Heart left ventricle (tissue), 16 donors: ENCODE measurements at regions not wholly inside any gene's neighbourhood (a gene's known extent, or its start where the extent isn't known, plus 50 kb on each side); places are given as distances from the start of the nearest gene placed in this dataset.

ENCODE experiments used
- ATAC-seq, 4 donors: fragments of 200-7000 bp; cut with Tn5 transposase; one replicate each; pipeline ENCODE4 v1.9.1; 2020 to 2022; ENCODE audit warnings: moderate library complexity in 4 of 4, mild to moderate bottlenecking in 3 of 4, moderate number of reproducible peaks in 1 of 4
- DNase-seq, 5 donors: peaks; one replicate each; pipeline ENCODE4 v3.0.0-alpha.2; 2020
- H3K27ac ChIP-seq, 12 donors: fragments of 200-600 bp; sonication (generic) in 4 of 12; one replicate each; pipeline versions ENCODE4 v1.5.0 to v1.8.0; 2016 to 2022; ENCODE audit warnings: mild to moderate bottlenecking in 2 of 12
- H3K27me3 ChIP-seq, 9 donors: fragments of 200-600 bp; sonication (generic) in 2 of 9; one replicate each; pipeline versions ENCODE4 v1.5.1 to v1.8.0; 2016 to 2022; ENCODE audit warnings: mild to moderate bottlenecking in 3 of 9
- H3K36me3 ChIP-seq, 9 donors: fragments of 200-600 bp; sonication (generic) in 2 of 9; one replicate each; pipeline versions ENCODE4 v1.5.0 to v1.8.0; 2018 to 2022; ENCODE audit warnings: mild to moderate bottlenecking in 2 of 9
- H3K4me1 ChIP-seq, 12 donors: fragments of 200-600 bp; sonication (generic) in 4 of 12; one replicate each; pipeline versions ENCODE4 v1.5.0 to v1.8.0; 2016 to 2022; ENCODE audit warnings: mild to moderate bottlenecking in 3 of 12
- H3K4me3 ChIP-seq, 12 donors: fragments of 200-600 bp; sonication (generic) in 4 of 12; one replicate each; pipeline versions ENCODE4 v1.5.0 to v1.8.0; 2017 to 2022; ENCODE audit warnings: mild to moderate bottlenecking in 9 of 12, moderate library complexity in 4 of 12
- H3K9me3 ChIP-seq, 12 donors: fragments of 200-600 bp; sonication (generic) in 4 of 12; one replicate each; pipeline versions ENCODE4 v1.5.0 to v1.8.0; 2016 to 2022; ENCODE audit warnings: mild to moderate bottlenecking in 1 of 12
- POLR2A ChIP-seq, 2 donors: fragments of 450-650 bp; IDR thresholded peaks; one replicate each; pipeline ENCODE4 v1.6.1; 2017; ENCODE audit warnings: antibody characterized with exemption in 2 of 2, mild to moderate bottlenecking in 2 of 2, moderate library complexity in 2 of 2
- WGBS, 4 donors: extraction: QIAGEN DNeasy Blood & Tissue Kit in 2 of 4; methylation state at CpG; one replicate each; pipeline versions ENCODE4 v1.1.5 to v1.1.7; 2013 to 2018; 5-methylcytosine and 5-hydroxymethylcytosine counted together
- intact Hi-C, 10 donors: fragments of 100-400 bp; cut with DNase I; formaldehyde crosslinking; loops; one replicate each; pipeline versions ENCODE4 v1.11.1 to v1.14.2; 2022
- TF ChIP-seq, protein P1 (sequence below), 12 donors: fragments of 200-600 bp; sonication (generic) in 4 of 12; IDR thresholded peaks; one replicate each; pipeline versions ENCODE4 v1.5.0 to v1.8.0; 2018 to 2022; ENCODE audit warnings: antibody characterized with exemption in 12 of 12, mild to moderate bottlenecking in 5 of 12
- donor health status: ischemic (EF 13 %, LVEDD 7.1; RV severe dilation, severe dysfunction).
- donor health status: healthy with polysubstance abuse.
- donor health status: DM: no; HTN: yes; CAD: no.
- donor health status: DM: no; HTN: no; CAD: no.
- donor health status: ischemic (EF 25% LVEDD 6.9; RV normal size, moderate dysfunction).
- donor health status: ischemic (EF 25% LVEDD 5.7; RV mildly dilated, moderate dysfunction).
- donor health status: healthy.
- donor health status: DM: yes; HTN: yes; CAD: no.
- donor health status: ischemic (EF 35%, LVEDD 5.7; RV mildly dilated, moderate dysfunction).
- donor health status: nonischemic (EF 11% LVEDD 7.7; RV severe dilation, severe dysfunction).
- donor health status: DM: yes; HTN: yes; CAD: no.
- donor health status: PGD.
- donor health status: ischemic (EF 29% LVEDD 5.4; RV normal size, mild dysfunction).
- donor health status: nonischemic (EF 23%, LVEDD 6.1; RV moderate dilation, normal function).

DNA sequence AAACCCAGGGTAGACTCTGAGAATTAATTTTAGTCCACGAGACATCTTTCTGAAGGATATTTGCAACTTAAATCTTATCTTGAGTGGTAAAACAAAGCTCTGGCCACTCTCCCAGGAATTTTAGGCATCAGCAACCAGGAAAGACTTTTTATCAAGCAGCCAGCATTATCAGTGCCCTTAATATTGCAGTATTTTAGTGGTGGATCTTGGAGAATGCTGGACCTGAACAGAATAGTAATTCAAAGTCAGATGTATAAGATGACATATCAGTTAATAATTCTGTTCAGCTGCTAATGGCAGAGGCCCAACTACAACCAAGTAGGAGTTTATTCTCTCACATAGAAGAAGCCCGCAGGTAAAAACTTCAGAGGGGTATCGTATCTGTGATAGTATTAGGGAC lies 59.0 kb upstream of the CRY1 start:
- ATAC-seq, result no peak
- 74 to 78% (median 76%) methylated on average over 3 of the region's 3 CpGs for WGBS, 4 donors
- Histone ChIP-seq H3K4me3 (no peak overlapping the region), H3K27ac (no peak overlapping the region), H3K4me1 (no peaks in the 10 kb centered on the region), H3K9me3 (peaks cover 0 to 5% (median 0%) of the 10 kb centered on the region in 12 donors), H3K36me3 (no peaks in the 10 kb centered on the region), H3K27me3 (peaks cover 0 to 20% (median 0%) of the 10 kb centered on the region in 9 donors)
- intact Hi-C loops, result no loop called here
- no peak for DNase-seq
- TF ChIP-seq POLR2A (IDR thresholded peaks at IDR 0.05), result no peak
- TF ChIP-seq, protein P1, sequence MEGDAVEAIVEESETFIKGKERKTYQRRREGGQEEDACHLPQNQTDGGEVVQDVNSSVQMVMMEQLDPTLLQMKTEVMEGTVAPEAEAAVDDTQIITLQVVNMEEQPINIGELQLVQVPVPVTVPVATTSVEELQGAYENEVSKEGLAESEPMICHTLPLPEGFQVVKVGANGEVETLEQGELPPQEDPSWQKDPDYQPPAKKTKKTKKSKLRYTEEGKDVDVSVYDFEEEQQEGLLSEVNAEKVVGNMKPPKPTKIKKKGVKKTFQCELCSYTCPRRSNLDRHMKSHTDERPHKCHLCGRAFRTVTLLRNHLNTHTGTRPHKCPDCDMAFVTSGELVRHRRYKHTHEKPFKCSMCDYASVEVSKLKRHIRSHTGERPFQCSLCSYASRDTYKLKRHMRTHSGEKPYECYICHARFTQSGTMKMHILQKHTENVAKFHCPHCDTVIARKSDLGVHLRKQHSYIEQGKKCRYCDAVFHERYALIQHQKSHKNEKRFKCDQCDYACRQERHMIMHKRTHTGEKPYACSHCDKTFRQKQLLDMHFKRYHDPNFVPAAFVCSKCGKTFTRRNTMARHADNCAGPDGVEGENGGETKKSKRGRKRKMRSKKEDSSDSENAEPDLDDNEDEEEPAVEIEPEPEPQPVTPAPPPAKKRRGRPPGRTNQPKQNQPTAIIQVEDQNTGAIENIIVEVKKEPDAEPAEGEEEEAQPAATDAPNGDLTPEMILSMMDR (IDR thresholded peaks at IDR 0.05), result no peak

DNA sequence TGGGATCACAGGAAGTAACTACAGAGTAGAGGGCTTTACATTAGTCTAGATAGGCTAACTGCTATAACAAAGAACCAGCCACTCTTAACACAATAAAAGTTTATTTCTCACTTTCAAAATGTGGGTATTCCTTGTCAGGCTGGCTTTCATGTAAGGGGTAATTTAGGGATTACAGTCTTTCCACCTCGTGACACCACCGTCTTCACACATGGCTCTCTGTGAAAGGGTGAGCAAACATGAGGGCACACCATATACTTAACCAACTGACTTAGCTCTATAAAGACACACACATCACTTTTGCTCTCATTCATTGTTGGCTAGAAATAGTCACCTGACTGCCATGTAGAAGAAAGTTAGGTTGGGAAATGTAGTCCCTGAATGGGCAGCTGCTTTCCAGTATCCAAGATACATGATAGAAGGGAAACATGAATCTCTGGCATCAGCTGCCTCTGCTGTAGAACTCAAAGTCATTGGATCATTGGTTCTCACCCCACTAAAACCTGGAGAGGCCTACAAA lies 66.1 kb upstream of the CRY1 start:
- intact Hi-C loops, result no loop called here
- 73 to 86% (median 84%) methylated on average over 2 of the region's 2 CpGs for WGBS, 4 donors
- H3K27me3 ChIP-seq, result peaks cover 0 to 45% (median 3%) of the 10 kb centered on the region in 9 donors
- DNase-seq (no peak), ATAC-seq (no peak)
- H3K4me3 ChIP-seq, result no peak overlapping the region
- no peaks in the 10 kb centered on the region for H3K9me3 ChIP-seq
- TF ChIP-seq, protein P1 (IDR thresholded peaks at IDR 0.05), result no peak
- TF ChIP-seq POLR2A (IDR thresholded peaks at IDR 0.05), result no peak
- H3K36me3 ChIP-seq, result no peaks in the 10 kb centered on the region
- H3K27ac ChIP-seq, result no peak overlapping the region
- H3K4me1 ChIP-seq, result no peaks in the 10 kb centered on the region

DNA sequence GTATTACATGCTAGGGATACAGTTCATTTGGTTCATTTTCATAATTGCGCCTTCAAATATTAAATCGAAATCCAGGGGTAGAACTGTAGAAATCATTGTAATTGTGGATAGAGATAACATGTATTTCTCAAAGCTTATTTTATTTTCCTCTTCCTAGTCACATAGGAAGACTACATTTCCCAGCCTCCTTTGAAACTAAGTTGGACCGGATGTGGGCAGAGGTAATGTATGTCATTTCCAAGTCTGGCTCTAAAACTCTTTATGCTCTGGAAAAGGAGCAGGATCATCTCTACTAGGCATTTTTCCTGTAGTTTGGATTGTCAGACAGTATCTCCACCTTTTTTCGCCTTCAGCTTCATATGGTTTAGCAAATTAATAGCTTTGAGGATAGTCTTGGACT lies 70.1 kb upstream of the CRY1 start:
- TF ChIP-seq POLR2A (IDR thresholded peaks at IDR 0.05), result no peak
- TF ChIP-seq, protein P1 (IDR thresholded peaks at IDR 0.05), result no peak
- ATAC-seq (no peak), DNase-seq (no peak)
- Histone ChIP-seq H3K27me3 (peaks cover 0 to 27% (median 2%) of the 10 kb centered on the region in 9 donors), H3K4me1 (no peaks in the 10 kb centered on the region), H3K27ac (no peak overlapping the region), H3K9me3 (no peaks in the 10 kb centered on the region), H3K4me3 (no peak overlapping the region), H3K36me3 (no peaks in the 10 kb centered on the region)
- 78 to 82% (median 79%) methylated on average over 4 of the region's 4 CpGs for WGBS, 4 donors
- intact Hi-C loops, result no loop called here

DNA sequence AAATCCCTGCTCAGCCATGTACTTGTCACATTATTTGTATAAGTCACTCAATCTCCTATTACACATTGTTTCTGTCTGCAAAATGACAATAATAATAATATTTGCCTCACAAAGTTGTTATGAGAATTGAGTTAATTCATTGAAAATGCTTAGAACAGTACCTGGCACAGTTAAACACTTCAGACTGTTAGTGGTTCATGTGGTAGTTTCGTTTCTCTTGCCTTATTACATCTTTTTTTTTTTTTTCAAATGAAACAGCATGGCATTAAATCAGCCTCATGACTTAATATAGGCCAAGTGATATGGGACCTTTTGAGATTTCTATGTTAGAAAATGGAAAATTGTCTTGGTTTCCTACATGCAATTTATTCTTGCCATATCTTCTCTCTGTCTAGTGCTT lies 71.0 kb upstream of the CRY1 start:
- DNase-seq, result no peak
- 42 to 53% (median 52%) methylated on average over 1 of the region's 1 CpG for WGBS, 4 donors
- Histone ChIP-seq H3K4me3 (no peak overlapping the region), H3K27ac (no peak overlapping the region), H3K9me3 (no peaks in the 10 kb centered on the region), H3K4me1 (no peaks in the 10 kb centered on the region), H3K36me3 (no peaks in the 10 kb centered on the region), H3K27me3 (peaks cover 0 to 27% (median 2%) of the 10 kb centered on the region in 9 donors)
- intact Hi-C loops, result no loop called here
- TF ChIP-seq, protein P1 (IDR thresholded peaks at IDR 0.05), result no peak
- TF ChIP-seq POLR2A (IDR thresholded peaks at IDR 0.05), result no peak
- no peak for ATAC-seq
